HG03378 (cell line): ENCODE measurements at regions not wholly inside any gene's neighbourhood (a gene's known extent, or its start where the extent isn't known, plus 50 kb on each side); places are given as distances from the start of the nearest gene placed in this dataset.
"Not testable (repeated sequence)": the region's sequence is repeated elsewhere in the genome, so short reads cannot be mapped to it uniquely, and the experiment has no call there.

Experiments
- ATAC-seq: cut with Tn5 transposase; IDR thresholded peaks from one replicate; pipeline ENCODE4 v1.9.1; 2021; ENCODE audit warnings: mild to moderate bottlenecking, moderate library complexity; ENCODE audit not compliant: unreplicated experiment

DNA sequence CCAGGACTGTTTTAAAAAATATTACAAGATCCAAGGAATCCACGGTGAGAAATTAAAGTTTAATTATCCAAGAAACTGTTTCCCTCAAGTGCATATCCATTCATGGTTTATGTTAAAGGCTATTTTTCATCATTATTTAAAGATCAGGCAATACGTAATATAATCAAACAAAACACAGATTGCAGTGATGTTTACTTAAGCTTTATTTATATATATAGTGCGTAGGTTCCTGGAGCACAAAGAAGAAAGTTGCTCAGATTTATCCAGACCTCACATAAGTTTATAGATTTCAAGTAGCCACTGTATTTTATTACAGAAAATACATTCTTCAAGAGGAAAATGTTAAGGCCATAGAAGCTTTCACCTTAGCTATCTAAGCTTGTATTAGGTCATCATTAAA lies 210.0 kb upstream of the KLF14 start:
- no peak for ATAC-seq

DNA sequence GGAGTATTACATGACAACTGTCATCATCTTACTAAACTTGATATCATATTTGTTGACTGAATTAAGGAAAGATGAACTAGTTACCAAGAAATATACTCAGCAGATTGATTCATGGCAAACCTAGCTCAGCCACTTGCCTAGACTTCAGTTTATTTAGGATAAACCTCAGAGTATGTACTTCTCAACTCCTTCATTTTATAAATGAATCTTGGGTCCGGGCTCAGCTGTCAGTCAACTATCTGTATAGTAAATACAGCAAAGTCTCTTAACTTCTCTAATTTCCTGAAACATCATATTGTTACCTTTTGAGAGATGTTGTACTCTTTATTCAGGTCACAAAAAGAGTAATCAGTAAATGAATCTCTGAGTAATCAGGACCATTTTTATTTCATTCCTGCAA lies 211.0 kb upstream of the KLF14 start:
- ATAC-seq = no peak

DNA sequence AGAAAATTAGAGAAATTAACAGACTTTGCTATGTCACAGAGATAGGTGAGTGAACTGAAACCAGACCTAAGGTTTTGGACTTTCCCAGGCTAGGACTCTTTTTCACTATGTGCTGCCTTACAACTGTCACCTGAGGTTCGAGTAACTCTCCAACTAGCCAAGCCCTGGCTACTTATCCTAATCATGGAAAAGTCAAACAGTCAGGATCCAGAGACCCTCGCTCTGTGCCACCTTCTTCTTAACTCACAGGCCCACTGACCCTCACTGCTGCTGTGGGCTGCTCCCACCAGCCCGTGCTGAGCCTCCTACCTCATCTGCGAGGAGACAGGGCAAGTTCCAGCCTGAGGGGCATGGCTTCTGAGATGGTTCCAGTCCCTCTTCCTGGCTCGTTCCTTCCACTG lies 211.4 kb upstream of the KLF14 start:
- ATAC-seq = no peak

DNA sequence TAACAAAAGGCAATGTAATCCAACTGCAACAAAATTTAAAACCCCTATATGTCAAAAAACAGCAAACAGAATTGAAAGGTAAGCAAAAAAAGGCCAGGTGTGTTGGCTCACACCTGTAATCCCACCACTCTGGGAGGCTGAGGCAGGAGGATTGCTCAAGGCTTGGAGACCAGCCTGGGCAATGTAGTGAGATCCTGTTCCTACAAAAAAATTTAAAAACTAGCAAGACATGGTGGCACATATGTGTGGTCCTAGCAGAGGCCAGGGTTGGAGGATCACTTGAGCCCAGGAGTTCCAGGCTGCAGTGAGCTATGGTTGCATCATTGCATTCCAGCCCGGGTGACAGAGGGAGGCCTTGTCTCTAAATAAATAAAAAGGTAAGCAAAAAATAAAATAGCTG lies 212.1 kb upstream of the KLF14 start:
- ATAC-seq = no peak

DNA sequence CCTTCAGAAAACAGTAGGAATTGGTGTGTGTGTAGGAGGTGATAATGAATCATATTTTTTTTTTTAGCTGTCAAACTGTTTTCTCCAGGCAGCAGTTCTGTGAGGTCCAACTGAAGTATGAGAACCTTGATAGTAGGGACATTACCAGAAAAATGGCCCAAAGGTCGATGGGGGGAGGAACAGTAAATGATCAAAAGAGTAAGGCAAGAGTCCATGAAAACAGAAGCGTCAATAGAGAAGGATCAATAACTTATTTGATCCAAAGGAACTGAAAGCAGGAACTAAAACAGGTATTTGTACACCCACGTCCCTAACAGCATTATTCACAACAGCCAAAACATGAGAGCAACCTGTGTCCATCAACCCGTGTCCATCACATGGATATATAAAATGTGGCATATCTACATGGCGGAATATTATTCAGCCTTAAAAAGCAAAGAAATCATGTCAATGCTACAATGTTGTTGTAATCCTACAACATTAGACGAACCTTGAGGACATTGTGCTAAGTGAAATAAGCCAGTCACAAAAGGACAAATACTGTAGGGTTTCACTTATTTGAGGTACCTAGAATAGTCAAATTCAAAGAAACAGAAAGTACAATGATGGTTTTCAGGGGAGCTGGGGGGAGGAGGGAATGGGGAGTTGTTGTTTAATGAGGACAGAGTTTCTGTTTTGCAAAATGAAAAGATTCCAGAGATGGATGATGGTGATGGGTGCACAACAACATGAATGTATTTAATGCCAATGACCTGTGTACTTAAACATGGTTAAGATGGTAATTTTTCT lies 214.0 kb upstream of the KLF14 start:
- ATAC-seq = no peak

DNA sequence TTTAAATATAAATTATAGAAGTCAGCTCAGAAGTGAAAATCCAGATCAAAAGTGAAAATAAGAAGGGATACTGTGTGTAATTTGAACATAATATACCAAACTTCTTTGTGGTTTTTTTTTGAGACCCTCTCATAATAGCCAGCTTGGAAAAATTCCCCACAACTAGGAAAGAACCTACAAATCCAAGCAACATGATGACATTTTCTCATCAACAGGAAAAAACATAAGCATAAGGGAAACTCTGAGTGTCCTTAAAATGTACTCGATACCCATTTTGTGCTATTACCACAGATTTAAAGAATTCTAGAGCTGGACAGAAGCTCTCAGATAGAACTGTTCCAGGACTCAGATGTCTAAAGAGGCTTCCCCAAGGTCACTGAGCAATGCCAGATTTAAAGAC lies 214.8 kb upstream of the KLF14 start:
- no peak for ATAC-seq

DNA sequence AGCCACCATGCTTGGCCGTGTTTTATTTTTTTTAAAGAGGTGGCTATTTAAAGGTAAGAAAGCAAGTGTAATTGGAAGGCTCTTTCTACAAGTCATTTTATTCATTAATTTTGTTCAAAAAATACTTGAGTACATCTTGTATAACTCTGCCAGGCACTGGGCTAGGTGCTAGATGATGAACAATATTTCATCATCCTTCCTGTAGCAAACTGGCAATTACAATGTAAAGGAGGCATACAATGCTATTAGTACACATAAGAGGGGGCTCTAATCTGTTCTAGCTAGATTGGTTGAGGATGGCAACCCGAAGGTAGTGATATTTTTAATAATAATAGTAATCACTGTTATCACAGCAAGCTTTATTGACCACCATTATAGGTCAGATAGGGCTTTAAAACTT lies 215.5 kb upstream of the KLF14 start:
- no peak for ATAC-seq

DNA sequence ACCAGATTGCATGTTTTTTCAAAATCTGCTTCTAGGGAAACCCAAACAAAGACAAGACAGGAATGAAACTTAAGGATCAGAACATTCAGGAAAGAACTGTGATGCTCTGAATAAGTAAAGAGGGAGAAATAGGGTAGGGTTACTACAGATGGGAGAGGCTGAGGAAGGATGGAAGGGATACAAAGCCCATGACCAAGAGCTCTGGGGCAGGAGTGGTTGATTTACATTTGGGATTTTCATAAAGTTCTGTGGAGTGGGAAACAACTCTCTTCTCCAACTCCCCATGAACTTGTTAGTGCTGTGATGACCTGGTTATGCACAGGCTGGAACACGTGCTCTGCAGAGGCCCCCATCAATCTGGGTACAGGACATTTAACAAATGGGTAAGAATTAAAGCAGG lies 216.0 kb upstream of the KLF14 start:
- ATAC-seq = no peak

DNA sequence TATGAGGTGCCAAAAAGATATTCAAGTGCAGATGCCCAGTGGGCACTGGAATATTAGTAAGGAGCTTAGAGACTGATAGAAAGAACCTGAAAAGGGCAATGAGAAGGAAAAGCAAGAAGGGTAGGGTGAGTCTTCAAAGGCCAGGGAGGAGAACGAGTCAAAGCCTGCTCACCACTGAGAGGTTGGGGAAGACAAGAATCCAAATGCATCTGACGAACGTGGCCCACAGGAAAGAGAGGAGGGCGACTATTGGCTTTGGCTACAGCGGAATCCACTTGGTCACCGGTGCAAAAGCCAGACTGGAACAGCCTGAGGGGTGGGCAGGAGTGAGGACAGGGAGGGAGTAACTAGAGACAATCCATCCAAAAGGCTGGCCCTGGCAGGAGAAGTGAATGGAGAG lies 216.7 kb upstream of the KLF14 start:
- no peak for ATAC-seq

DNA sequence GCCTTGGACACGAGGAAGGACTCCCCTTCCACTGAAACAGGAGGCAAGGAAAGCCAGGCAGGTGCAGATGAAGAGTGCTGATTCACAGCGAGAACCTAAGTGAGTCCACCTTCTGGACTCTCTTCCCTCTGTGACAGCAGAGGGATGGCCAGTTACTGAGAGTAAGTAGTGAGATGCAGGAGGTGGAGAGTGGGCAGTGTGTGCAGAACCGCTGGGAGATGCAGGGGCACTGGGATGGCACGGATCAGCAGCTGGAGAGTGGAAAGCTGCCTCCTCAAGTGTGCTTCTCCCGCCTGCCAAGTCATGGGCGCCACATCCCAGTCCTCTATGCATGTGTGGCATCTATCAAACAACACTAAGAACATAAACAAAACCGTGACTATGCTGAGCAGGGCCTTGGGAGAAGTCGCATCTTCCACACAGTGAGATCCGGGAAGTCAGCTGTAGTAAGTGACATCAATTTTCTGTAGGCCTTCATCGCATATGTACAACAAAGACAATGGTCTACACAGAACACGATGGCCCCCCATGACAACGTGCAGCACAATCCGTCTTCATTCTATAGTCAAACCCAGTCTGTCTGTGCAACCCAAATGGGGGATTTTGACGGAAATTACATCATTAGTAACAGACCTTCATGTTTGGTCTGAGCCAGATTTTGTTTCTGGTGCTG lies 217.4 kb upstream of the KLF14 start:
- ATAC-seq = no peak

DNA sequence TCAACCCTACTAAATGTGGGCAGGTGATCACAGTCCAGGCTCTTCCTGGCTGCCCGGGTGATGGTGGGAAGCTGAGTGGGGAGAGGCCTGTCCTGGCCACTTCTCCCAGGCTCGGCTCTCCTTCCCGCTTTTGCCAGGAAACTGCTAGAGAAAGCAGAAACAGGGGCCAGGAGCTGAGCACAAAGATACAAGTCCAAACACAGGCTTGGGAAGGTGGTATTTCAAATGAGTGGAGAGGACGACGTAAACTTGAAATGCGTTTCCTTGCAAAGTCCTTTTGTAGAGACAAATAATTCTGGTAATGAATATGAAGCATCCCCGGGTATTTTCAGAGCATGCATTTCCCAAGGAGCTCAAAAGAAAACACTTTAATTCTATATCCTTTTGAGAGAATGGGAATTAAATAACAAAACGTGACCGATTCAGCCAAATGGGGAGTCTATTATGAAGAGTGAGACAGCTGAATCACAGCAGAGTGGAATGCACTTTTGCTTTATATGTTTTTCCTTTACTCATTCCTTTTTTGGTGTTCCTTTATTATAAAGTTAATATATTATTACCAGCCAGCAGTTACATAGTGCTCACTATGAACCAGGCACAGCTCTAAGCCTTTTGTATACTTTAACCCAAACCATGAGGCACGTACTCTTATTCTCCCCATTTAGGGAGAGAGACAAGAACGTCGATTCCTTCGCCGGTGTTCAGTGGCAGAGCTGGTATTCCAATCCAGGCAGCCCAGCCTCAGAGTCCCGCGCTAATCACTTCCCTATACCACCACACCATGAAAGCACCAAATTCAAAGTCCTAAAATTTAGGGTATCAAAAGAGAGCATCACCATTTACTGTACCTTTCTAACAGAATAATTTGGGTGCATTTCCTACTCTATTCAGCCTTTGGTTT lies 218.2 kb upstream of the KLF14 start:
- ATAC-seq = no peak

DNA sequence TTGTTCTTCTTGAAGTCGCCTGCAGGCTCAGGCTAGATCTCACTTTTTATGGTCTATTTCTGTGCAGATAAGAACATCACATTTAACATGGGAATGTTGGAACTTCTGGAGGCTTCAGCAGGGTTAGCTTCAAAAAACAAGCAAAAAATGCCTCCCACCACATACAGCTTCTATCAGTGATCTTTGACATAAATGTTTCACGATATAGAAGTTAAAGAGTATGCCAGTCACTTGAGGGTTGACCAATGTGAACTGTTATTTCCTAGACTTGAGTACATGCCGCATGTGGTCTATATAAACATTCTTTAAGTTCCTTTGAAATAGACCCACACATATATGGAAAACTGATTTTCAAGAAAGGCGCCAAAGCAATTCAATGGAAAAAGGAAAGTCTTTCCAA lies 219.2 kb upstream of the KLF14 start:
- ATAC-seq = no peak

DNA sequence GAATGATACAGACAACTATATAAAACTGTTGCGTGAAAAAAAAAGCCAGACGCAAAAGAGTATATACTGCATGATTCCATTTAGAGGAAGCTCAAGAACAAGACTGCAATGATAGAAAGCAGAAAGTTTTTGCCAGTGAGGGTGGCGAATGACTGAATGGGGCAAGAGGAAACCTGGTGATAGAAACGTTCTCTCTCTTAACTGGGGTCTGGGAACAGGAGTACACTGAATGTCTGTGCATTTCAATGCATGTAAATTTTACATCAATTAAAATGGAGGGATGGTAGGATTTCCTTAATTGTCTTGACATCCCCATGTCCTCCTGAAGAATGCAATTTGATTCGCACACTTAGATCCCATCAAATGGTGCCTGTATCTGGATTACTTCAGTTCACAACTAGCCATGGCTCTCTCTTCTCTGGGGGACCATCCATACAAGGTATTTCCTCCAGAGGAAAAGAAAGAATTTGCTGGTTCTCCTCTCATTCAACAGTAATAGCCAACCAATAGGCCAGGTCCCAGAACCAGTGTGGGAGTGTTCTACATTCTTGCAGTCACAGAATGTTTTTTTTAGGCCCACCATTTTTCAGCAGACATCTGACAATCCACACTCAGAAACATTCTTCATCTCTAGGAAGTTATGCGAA lies 221.0 kb upstream of the KLF14 start:
- no peak for ATAC-seq

DNA sequence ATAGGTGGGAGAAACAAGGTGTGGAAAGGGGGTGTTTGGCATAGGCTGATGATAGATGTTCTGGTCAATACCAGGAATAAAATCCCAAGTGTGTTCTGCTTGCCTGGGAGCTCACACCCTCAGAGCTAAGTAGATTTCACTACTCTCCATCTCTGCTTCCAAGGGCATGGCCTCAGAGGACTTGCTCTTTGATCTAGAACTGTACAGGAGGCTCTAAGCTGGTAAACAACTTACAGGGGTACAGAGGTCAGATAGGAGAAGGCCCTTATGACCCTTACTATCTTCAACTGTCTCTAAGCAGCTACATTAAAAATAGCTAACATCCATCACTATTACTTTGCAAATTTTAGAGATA lies 221.5 kb upstream of the KLF14 start:
- ATAC-seq = no peak

DNA sequence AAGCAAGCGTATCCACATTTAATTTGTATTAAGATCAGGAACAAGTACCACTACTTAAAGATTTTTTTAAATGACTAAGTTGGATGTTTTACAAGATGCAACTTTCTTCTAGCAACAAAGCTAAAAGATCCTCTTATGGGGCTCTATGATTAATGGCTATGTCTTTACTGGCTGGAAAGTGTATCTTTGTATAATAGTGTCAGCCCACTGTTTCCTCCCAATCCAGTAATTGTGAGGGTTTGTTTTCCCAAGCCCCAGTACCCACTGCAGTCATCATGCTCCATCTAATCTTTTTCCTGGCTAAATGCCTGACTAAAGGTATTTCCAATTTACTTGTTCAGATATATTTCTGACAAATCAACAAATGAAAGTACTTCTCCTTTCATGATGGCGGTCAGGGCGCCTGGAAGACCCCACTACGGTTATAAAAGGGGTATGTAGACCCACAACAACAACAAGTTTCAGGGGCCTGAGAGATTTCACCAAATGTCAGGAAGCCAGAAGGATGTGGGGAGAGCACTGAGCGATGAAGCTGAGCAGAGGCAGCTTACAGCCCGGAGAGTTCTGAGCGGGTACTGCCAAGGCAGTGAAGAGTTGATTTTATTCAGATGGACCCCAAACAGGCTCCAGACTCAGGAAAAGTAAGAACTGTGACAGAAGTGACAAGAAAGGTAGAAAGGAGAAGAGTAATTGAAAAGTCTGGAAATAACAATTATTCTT lies 222.6 kb upstream of the KLF14 start:
- no peak for ATAC-seq

DNA sequence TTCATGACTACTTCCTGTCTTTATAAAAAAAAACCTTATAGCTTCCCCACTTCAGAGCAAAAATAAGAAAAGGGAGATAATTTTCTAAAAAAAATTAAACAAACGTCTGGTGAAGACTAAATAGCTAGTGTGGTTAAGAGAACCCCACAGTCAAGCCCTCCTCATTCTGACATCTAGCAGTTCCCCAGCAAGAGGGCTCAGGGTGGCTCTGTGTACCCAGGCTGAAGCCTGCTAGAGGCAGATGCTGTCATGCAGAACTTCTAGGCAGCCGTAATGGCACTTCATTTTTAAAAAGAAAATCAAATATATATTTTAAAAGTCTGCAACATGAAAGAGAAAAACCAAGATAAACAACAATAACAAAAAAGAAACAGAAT lies 223.1 kb upstream of the KLF14 start:
- ATAC-seq = no peak

DNA sequence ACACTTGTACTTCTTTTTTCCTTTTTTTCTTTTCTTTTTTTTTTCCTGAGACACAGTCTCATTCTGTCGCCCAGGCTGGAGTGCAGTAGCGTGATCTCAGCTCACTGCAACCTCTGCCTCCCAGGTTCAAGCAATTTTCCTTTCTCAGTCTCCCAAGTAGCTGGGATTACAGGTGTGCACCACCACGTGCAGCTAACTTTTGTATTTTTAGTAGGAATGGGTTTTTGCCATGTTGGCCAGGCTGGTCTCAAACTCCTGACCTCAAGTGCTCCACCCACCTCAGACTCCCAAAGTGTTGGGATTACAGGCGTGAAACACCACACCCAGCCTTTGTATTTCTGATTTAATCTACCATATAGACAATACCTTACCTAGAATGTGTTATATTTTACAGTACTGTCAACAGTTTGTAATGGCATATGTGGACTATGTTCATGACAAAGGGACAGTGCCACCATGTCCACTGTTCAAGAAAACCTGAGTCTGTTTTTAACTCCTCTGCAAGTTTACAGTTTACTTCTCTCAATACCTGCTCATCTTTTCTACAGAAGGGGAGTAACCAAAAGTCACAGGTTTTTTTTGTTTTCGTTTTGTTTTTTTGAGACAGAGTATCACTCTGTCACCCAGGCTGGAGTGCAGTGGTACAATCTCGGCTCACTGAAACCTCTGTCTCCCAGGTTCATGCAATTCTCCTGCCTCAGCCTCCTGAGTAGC lies 223.9 kb upstream of the KLF14 start:
- ATAC-seq = not testable (repeated sequence)

DNA sequence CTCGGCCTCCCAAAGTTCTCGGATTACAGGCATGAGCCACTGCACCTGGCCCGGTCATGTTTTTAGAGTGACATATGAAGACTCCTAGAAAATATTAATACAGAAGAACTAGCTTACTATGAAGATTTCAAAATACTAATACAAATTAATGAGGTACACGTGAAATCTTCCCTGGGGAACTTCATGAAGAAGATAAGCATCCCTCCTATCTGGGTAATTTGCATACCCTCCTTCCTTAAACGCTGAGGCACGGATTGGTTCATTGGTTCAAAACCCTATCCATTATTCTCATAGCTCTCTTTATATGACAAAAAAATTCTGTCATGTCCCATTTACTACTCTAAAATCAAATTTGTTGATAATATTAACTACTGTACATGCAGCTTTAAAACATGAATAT lies 224.8 kb upstream of the KLF14 start:
- ATAC-seq = no peak

DNA sequence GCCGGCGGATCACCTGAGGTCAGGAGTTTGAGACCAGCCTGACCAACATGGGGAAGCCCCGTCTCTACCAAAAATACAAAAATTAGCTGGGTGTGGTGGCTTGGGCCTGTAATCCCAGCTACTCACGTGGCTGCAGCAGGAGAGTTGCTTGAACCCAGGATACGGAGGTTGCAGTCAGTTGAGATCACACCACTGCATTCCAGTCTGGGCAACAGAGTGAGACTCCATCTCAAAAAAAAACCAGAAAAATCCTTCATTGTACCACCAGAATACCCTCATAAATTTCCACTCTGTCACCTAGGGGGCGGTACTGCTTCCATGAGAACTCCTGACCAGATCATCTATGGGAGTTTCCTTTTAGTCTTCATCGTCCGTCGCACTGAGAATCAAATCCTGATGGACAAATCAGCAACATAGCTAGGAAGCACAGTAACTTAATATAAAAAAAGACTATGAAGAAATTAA lies 225.8 kb upstream of the KLF14 start:
- no peak for ATAC-seq
